ENCODE measurements at regions not wholly inside any gene's neighbourhood (a gene's known extent, or its start where the extent isn't known, plus 50 kb on each side); places are given as distances from the start of the nearest gene placed in this dataset.

GRCh38 chr2:162916286-162916801, 77.8 kb upstream of the KCNH7 start:
- DNase-seq (ENCODE audit: extremely low spot score, insufficient read length, low read depth) = no peak
- no peak for FAIRE-seq

GRCh38 chr2:162915858-162916257, 77.3 kb upstream of the KCNH7 start:
- DNase-seq (ENCODE audit: extremely low spot score, insufficient read length, low read depth) (no peak), FAIRE-seq (no peak)

GRCh38 chr2:162914161-162914560, 75.6 kb upstream of the KCNH7 start:
- DNase-seq (ENCODE audit: extremely low spot score, insufficient read length, low read depth) (no peak), FAIRE-seq (no peak)

- FAIRE-seq (no peak), DNase-seq (ENCODE audit: extremely low spot score, insufficient read length, low read depth) (no peak)
Observed at GRCh38 chr2:162912787-162913186, 74.2 kb upstream of the KCNH7 start.

GRCh38 chr2:162908567-162908966, 70.0 kb upstream of the KCNH7 start:
- FAIRE-seq (no peak), DNase-seq (ENCODE audit: extremely low spot score, insufficient read length, low read depth) (no peak)

GRCh38 chr2:162890690-162891311, 52.2 kb upstream of the KCNH7 start:
- DNase-seq (ENCODE audit: extremely low spot score, insufficient read length, low read depth) (no peak), FAIRE-seq (peak; percentile 82)

GRCh38 chr2:162888652-162889051, 50.1 kb upstream of the KCNH7 start:
- DNase-seq (ENCODE audit: extremely low spot score, insufficient read length, low read depth) (no peak), FAIRE-seq (no peak)

Data from GM18507 (cell line).